Kidney (tissue), 13 donors: ENCODE measurements at regions not wholly inside any gene's neighbourhood (a gene's known extent, or its start where the extent isn't known, plus 50 kb on each side); places are given as distances from the start of the nearest gene placed in this dataset.

Experiments
- DNase-seq, 5 donors: peaks; one replicate each; pipeline ENCODE4 v3.0.0-alpha.2; 2013 to 2020
- FAIRE-seq: peaks from 2 replicates; lab custom pipeline; 2012; peaks lifted over from hg19 to GRCh38; lab: Jason Lieb, UNC
- H3K27ac ChIP-seq, 2 donors: one replicate each; pipeline ENCODE4 v1.7.0; 2013; ENCODE audit warnings: low read depth in 2 of 2, low read length in 2 of 2, inconsistent platforms in 1 of 2
- H3K27me3 ChIP-seq: one replicate; pipeline ENCODE4 v1.7.1; 2013; ENCODE audit warnings: low read length, inconsistent platforms; ENCODE audit not compliant: control insufficient read depth, insufficient read depth
- H3K36me3 ChIP-seq, 3 donors: one replicate each; pipeline versions ENCODE4 v1.7.0 to v1.7.1; 2013; ENCODE audit warnings: low read length in 3 of 3, control low read depth in 1 of 3, inconsistent platforms in 1 of 3; ENCODE audit not compliant: insufficient read depth in 3 of 3, control insufficient read depth in 2 of 3
- H3K4me1 ChIP-seq, 3 donors: one replicate each; pipeline versions ENCODE4 v1.7.0 to v1.7.1; 2013; ENCODE audit warnings: low read length in 3 of 3, inconsistent platforms in 1 of 3, low read depth in 1 of 3; ENCODE audit not compliant: control insufficient read depth in 2 of 3, insufficient read depth in 2 of 3
- H3K4me3 ChIP-seq, 3 donors: one replicate each; pipeline versions ENCODE4 v1.7.0 to v1.8.1; 2013; ENCODE audit warnings: low read length in 3 of 3, control low read depth in 1 of 3, inconsistent platforms in 1 of 3
- H3K9ac ChIP-seq, 3 donors: one replicate each; pipeline versions ENCODE4 v1.7.0 to v1.7.1; 2013; ENCODE audit warnings: low read length in 3 of 3, control low read depth in 1 of 3, inconsistent platforms in 1 of 3
- H3K9me3 ChIP-seq, 3 donors: one replicate each; pipeline versions ENCODE4 v1.7.0 to v1.7.1; 2013; ENCODE audit warnings: low read length in 3 of 3, control low read depth in 1 of 3, inconsistent platforms in 1 of 3; ENCODE audit not compliant: control insufficient read depth in 2 of 3, insufficient read depth in 1 of 3
- CTCF ChIP-seq: IDR thresholded peaks from 3 replicates; pipeline ENCODE4 v1.5.1; 2012; ENCODE audit warnings: mild to moderate bottlenecking, moderate library complexity, borderline replicate concordance; ENCODE audit not compliant: insufficient read depth; ENCODE audit errors: extremely low read depth
- intact Hi-C: fragments of 100-400 bp; cut with DNase I; formaldehyde crosslinking; loops from one replicate; pipeline ENCODE4 v1.11.1; 2022
- donor health status: control.
- donor health status: control.
- donor health status: control.
- donor health status: control.
- donor health status: control.
- donor health status: DM: yes; HTN: yes; CAD: no.
- donor health status: Normal renal cell carcinoma (clear cell type).

GRCh38 chr2:2866459-2866858 is 511.2 kb downstream of the EIPR1 start:
- Histone ChIP-seq H3K9ac (no peak overlapping the region), H3K4me1 (no peaks in the 10 kb centered on the region), H3K4me3 (no peak overlapping the region), H3K36me3 (no peaks in the 10 kb centered on the region), H3K27ac (no peak overlapping the region), H3K27me3 (no peaks in the 10 kb centered on the region), H3K9me3 (no peaks in the 10 kb centered on the region)
- DNase-seq (no peak), FAIRE-seq (no peak)
- no peak for TF ChIP-seq CTCF
- intact Hi-C loops: no loop called here

- intact Hi-C loops: no loop called here
- TF ChIP-seq CTCF: no peak
- no peak for FAIRE-seq
- no peak overlapping the region for H3K4me3 ChIP-seq
- H3K4me1 ChIP-seq: no peaks in the 10 kb centered on the region
- no peaks in the 10 kb centered on the region for H3K36me3 ChIP-seq
- no peak overlapping the region for H3K27ac ChIP-seq
- peaks cover 0 to 4% (median 0%) of the 10 kb centered on the region in 3 donors for H3K9me3 ChIP-seq
- DNase-seq: no peak
- H3K27me3 ChIP-seq: no peaks in the 10 kb centered on the region
- H3K9ac ChIP-seq: no peak overlapping the region
Observed at GRCh38 chr2:2862386-2862785, 515.2 kb downstream of the EIPR1 start.

- H3K4me3 ChIP-seq: no peak overlapping the region
- intact Hi-C loops: no loop called here
- DNase-seq (no peak), FAIRE-seq (no peak)
- no peaks in the 10 kb centered on the region for H3K4me1 ChIP-seq
- no peak overlapping the region for H3K9ac ChIP-seq
- H3K27me3 ChIP-seq: no peaks in the 10 kb centered on the region
- H3K9me3 ChIP-seq: peaks cover 0 to 4% (median 0%) of the 10 kb centered on the region in 3 donors
- TF ChIP-seq CTCF: no peak
- no peak overlapping the region for H3K27ac ChIP-seq
- no peaks in the 10 kb centered on the region for H3K36me3 ChIP-seq
Observed at GRCh38 chr2:2861666-2862240, 515.9 kb downstream of the EIPR1 start.
